OCI-LY3 (cell line): ENCODE measurements at regions not wholly inside any gene's neighbourhood (a gene's known extent, or its start where the extent isn't known, plus 50 kb on each side); places are given as distances from the start of the nearest gene placed in this dataset.

ENCODE experiments used
- H2AFZ ChIP-seq: fragments of 200-600, 300-600 bp; shearing (Covaris generic); 2 replicates; pipeline ENCODE4 v1.6.0; 2014; ENCODE audit warnings: antibody characterized with exemption, low read depth, low read length
- H3K27ac ChIP-seq: fragments of 200-600, 300-600 bp; sonication (generic); 2 replicates; pipeline ENCODE4 v1.5.1; 2014; ENCODE audit warnings: mild to moderate bottlenecking, low read length, moderate library complexity, mixed read lengths
- H3K27me3 ChIP-seq: fragments of 200-600, 300-600 bp; sonication (generic); 2 replicates; pipeline ENCODE4 v1.6.1; 2014; ENCODE audit warnings: low read depth, low read length, mixed read lengths
- H3K36me3 ChIP-seq: fragments of 200-600, 300-600 bp; sonication (generic); replicated peaks from 2 replicates; pipeline ENCODE3; 2014; ENCODE audit warnings: low read depth, low read length, mixed read lengths
- H3K4me1 ChIP-seq: fragments of 300-600, 200-600 bp; sonication (generic); 2 replicates; pipeline ENCODE4 v1.6.1; 2014; ENCODE audit warnings: low read length, mixed read lengths
- H3K4me2 ChIP-seq: fragments of 200-600, 300-600 bp; sonication (generic); 2 replicates; pipeline ENCODE4 v1.6.1; 2014; ENCODE audit warnings: low read length, mixed read lengths
- H3K4me3 ChIP-seq: fragments of 300-600, 200-600 bp; sonication (generic); 2 replicates; pipeline ENCODE4 v1.5.1; 2014; ENCODE audit warnings: antibody characterized with exemption, mild to moderate bottlenecking, low read length, moderate library complexity
- H3K79me2 ChIP-seq: fragments of 300-600, 200-600 bp; shearing (Covaris generic); 2 replicates; pipeline ENCODE4 v1.6.1; 2014; ENCODE audit warnings: mild to moderate bottlenecking, low read length, mixed read lengths
- H3K9ac ChIP-seq: fragments of 300-600, 200-600 bp; shearing (Covaris generic); 2 replicates; pipeline ENCODE4 v1.6.0; 2014; ENCODE audit warnings: mild to moderate bottlenecking, low read length, moderate library complexity
- H3K9me3 ChIP-seq: fragments of 200-600, 300-600 bp; shearing (Covaris generic); 2 replicates; pipeline ENCODE4 v1.6.1; 2014; ENCODE audit warnings: low read length, mixed read lengths; ENCODE audit not compliant: insufficient read depth
- H4K20me1 ChIP-seq: fragments of 200-600, 300-600 bp; sonication (generic); 2 replicates; pipeline ENCODE4 v1.6.1; 2016; ENCODE audit warnings: low read length, mixed read lengths; ENCODE audit not compliant: insufficient read depth
- CTCF ChIP-seq: fragments of 200-600, 300-600 bp; sonication (generic); IDR thresholded peaks from 2 replicates; pipeline ENCODE4 v1.5.1; 2014; ENCODE audit warnings: antibody characterized with exemption, low read length, low read depth
- EZH2phosphoT487 ChIP-seq: fragments of 200-600 bp; shearing (Covaris generic); IDR thresholded peaks from 2 replicates; pipeline ENCODE4 v1.6.1; 2018; ENCODE audit warnings: antibody characterized with exemption, mixed run types, low read depth

GRCh38 chr5:123756318-123756665 is 244.3 kb downstream of the CSNK1G3 start:
- Histone ChIP-seq H4K20me1 (no peaks in the 10 kb centered on the region), H2AFZ (no peak overlapping the region), H3K4me1 (no peaks in the 10 kb centered on the region), H3K36me3 (no peaks in the 10 kb centered on the region), H3K4me2 (no peak overlapping the region), H3K9me3 (no peaks in the 10 kb centered on the region), H3K27me3 (no peaks in the 10 kb centered on the region), H3K27ac (no peak overlapping the region), H3K9ac (no peak overlapping the region), H3K4me3 (no peak overlapping the region), H3K79me2 (no peaks in the 10 kb centered on the region)
- TF ChIP-seq EZH2phosphoT487 = no peak
- TF ChIP-seq CTCF = no peak

- Histone ChIP-seq H3K9ac (no peak overlapping the region), H2AFZ (no peak overlapping the region), H3K4me2 (no peak overlapping the region), H4K20me1 (no peaks in the 10 kb centered on the region), H3K27ac (no peak overlapping the region), H3K9me3 (no peaks in the 10 kb centered on the region), H3K27me3 (no peaks in the 10 kb centered on the region), H3K36me3 (no peaks in the 10 kb centered on the region), H3K79me2 (no peaks in the 10 kb centered on the region), H3K4me3 (no peak overlapping the region), H3K4me1 (no peaks in the 10 kb centered on the region)
- TF ChIP-seq CTCF (no peak), EZH2phosphoT487 (no peak)
These were observed 243.8 kb downstream of the CSNK1G3 start for GRCh38 chr5:123755653-123756317.

- H2AFZ ChIP-seq = no peak overlapping the region
- no peaks in the 10 kb centered on the region for H3K79me2 ChIP-seq
- no peaks in the 10 kb centered on the region for H3K27me3 ChIP-seq
- H3K4me2 ChIP-seq = no peak overlapping the region
- no peaks in the 10 kb centered on the region for H3K36me3 ChIP-seq
- no peaks in the 10 kb centered on the region for H3K4me1 ChIP-seq
- H3K9ac ChIP-seq = no peak overlapping the region
- H3K9me3 ChIP-seq = no peaks in the 10 kb centered on the region
- H3K27ac ChIP-seq = no peak overlapping the region
- H4K20me1 ChIP-seq = no peaks in the 10 kb centered on the region
- TF ChIP-seq EZH2phosphoT487 = no peak
- no peak for TF ChIP-seq CTCF
- H3K4me3 ChIP-seq = no peak overlapping the region
These were observed 242.9 kb downstream of the CSNK1G3 start for GRCh38 chr5:123754908-123755307.

- Histone ChIP-seq H3K27me3 (no peaks in the 10 kb centered on the region), H3K4me1 (no peaks in the 10 kb centered on the region), H3K79me2 (no peaks in the 10 kb centered on the region), H3K9ac (no peak overlapping the region), H3K4me3 (no peak overlapping the region), H2AFZ (no peak overlapping the region), H3K27ac (no peak overlapping the region), H3K9me3 (no peaks in the 10 kb centered on the region), H3K4me2 (no peak overlapping the region), H3K36me3 (no peaks in the 10 kb centered on the region), H4K20me1 (no peaks in the 10 kb centered on the region)
- TF ChIP-seq CTCF (no peak), EZH2phosphoT487 (no peak)
These were observed 242.2 kb downstream of the CSNK1G3 start for GRCh38 chr5:123753937-123754891.
